ENCODE measurements at regions not wholly inside any gene's neighbourhood (a gene's known extent, or its start where the extent isn't known, plus 50 kb on each side); places are given as distances from the start of the nearest gene placed in this dataset.

- DNase-seq: no peak
These were observed 853.9 kb downstream of the SORCS3 start for GRCh38 chr10:105494944-105495343.

- no peak for DNase-seq
These were observed 853.2 kb downstream of the SORCS3 start for GRCh38 chr10:105494303-105494702.

GRCh38 chr10:105473170-105473569, 832.1 kb downstream of the SORCS3 start:
- DNase-seq: no peak

- DNase-seq: no peak
These were observed 827.7 kb downstream of the SORCS3 start for GRCh38 chr10:105468759-105469158.

GRCh38 chr10:105466521-105466920, 825.4 kb downstream of the SORCS3 start:
- DNase-seq: no peak

- no peak for DNase-seq
These were observed 793.9 kb downstream of the SORCS3 start for GRCh38 chr10:105434970-105435369.

- DNase-seq: no peak
These were observed 772.9 kb downstream of the SORCS3 start for GRCh38 chr10:105413997-105414396.

- no peak for DNase-seq
These were observed 768.3 kb downstream of the SORCS3 start for GRCh38 chr10:105409370-105409769.

- DNase-seq: no peak
These were observed 765.4 kb downstream of the SORCS3 start for GRCh38 chr10:105406488-105406887.

GRCh38 chr10:105398202-105398601, 757.1 kb downstream of the SORCS3 start:
- DNase-seq: peak; percentile 27

GRCh38 chr10:105391670-105392351, 750.7 kb downstream of the SORCS3 start:
- no peak for DNase-seq

GRCh38 chr10:105387971-105388370, 746.9 kb downstream of the SORCS3 start:
- DNase-seq: no peak

- DNase-seq: no peak
These were observed 742.9 kb downstream of the SORCS3 start for GRCh38 chr10:105383978-105384377.

- no peak for DNase-seq
These were observed 729.6 kb downstream of the SORCS3 start for GRCh38 chr10:105370692-105371091.

- no peak for DNase-seq
These were observed 718.6 kb downstream of the SORCS3 start for GRCh38 chr10:105359708-105360107.

- DNase-seq: no peak
These were observed 717.8 kb downstream of the SORCS3 start for GRCh38 chr10:105358911-105359310.

GRCh38 chr10:105356626-105357025, 715.5 kb downstream of the SORCS3 start:
- DNase-seq: no peak

GRCh38 chr10:105354010-105354409, 712.9 kb downstream of the SORCS3 start:
- DNase-seq: no peak

- no peak for DNase-seq
These were observed 711.7 kb downstream of the SORCS3 start for GRCh38 chr10:105352827-105353226.

GRCh38 chr10:105352281-105352680, 711.2 kb downstream of the SORCS3 start:
- DNase-seq: no peak

- DNase-seq: no peak
These were observed 710.1 kb downstream of the SORCS3 start for GRCh38 chr10:105351187-105351586.

- DNase-seq: no peak
These were observed 706.4 kb downstream of the SORCS3 start for GRCh38 chr10:105347487-105347886.

- DNase-seq: no peak
These were observed 701.5 kb downstream of the SORCS3 start for GRCh38 chr10:105342606-105343005.

GRCh38 chr10:105339669-105340068, 698.6 kb downstream of the SORCS3 start:
- no peak for DNase-seq

GRCh38 chr10:105328503-105329133, 687.5 kb downstream of the SORCS3 start:
- DNase-seq: no peak

All from right hindlimb (tissue), 1 donor.